SK-N-SH (cell line): ENCODE measurements at regions not wholly inside any gene's neighbourhood (a gene's known extent, or its start where the extent isn't known, plus 50 kb on each side); places are given as distances from the start of the nearest gene placed in this dataset.

Source experiments
- CTCF ChIA-PET: fragments of 300-600, 350-600 bp; formaldehyde crosslinking; extraction: SDS; loops from one replicate; lab custom pipeline; 2021; lab: Yijun Ruan, JAX
- POLR2A ChIA-PET: fragments of 350-600 bp; sonication (Branson Sonifier 250); formaldehyde crosslinking; extraction: SDS; loops from one replicate; lab custom pipeline; 2020; ENCODE audit warnings: antibody characterized with exemption, inconsistent platforms; lab: Yijun Ruan, JAX
- DNase-seq: peaks from one replicate; pipeline ENCODE4 v3.0.0; 2012
- H2AFZ ChIP-seq: fragments of 200-600 bp; sonication (generic); 2 replicates; pipeline ENCODE4 v1.8.1; 2016; ENCODE audit warnings: antibody characterized with exemption, mild to moderate bottlenecking, low read depth
- H3F3A ChIP-seq: fragments of 200-600 bp; sonication (generic); replicated peaks from 2 replicates; pipeline ENCODE3; 2016; ENCODE audit warnings: antibody characterized with exemption, mild to moderate bottlenecking; ENCODE audit not compliant: insufficient read depth
- H3K27ac ChIP-seq, 2 experiments: fragments of 200-500 bp in 1 of 2; fragments of 200-600 bp in 1 of 2; sonication (Bioruptor generic) in 1 of 2; sonication (generic), shearing (Covaris generic) in 1 of 2; 2 replicates each; pipeline versions ENCODE4 v1.5.1 to v1.6.1; 2014 to 2016; ENCODE audit warnings: low read depth in 2 of 2, inconsistent platforms in 1 of 2, low read length in 1 of 2, mild to moderate bottlenecking in 1 of 2, mixed read lengths in 1 of 2
- H3K27me3 ChIP-seq: fragments of 200-600 bp; sonication (generic), shearing (Covaris generic); 2 replicates; pipeline ENCODE4 v1.6.1; 2016; ENCODE audit warnings: mixed run types; ENCODE audit not compliant: insufficient read depth
- H3K36me3 ChIP-seq, 2 experiments: fragments of 200-500 bp in 1 of 2; fragments of 200-600 bp in 1 of 2; sonication (Bioruptor generic) in 1 of 2; sonication (generic) in 1 of 2; replicated peaks in 1 of 2; 2 replicates each; pipeline versions ENCODE3 to v1.5.1; 2014 to 2016; ENCODE audit warnings: low read length in 1 of 2, mild to moderate bottlenecking in 1 of 2; ENCODE audit not compliant: insufficient read depth in 2 of 2, control insufficient read depth in 1 of 2
- H3K4me1 ChIP-seq, 2 experiments: fragments of 200-500 bp in 1 of 2; fragments of 200-600 bp in 1 of 2; sonication (Bioruptor generic) in 1 of 2; sonication (generic), shearing (Covaris generic) in 1 of 2; 2 replicates each; pipeline versions ENCODE4 v1.5.1 to v1.6.1; 2014 to 2016; ENCODE audit warnings: low read depth in 1 of 2, low read length in 1 of 2, mixed run types in 1 of 2; ENCODE audit not compliant: insufficient read depth in 2 of 2, control insufficient read depth in 1 of 2
- H3K4me2 ChIP-seq: fragments of 200-600 bp; sonication (generic), shearing (Covaris generic); 2 replicates; pipeline ENCODE4 v1.6.1; 2017; ENCODE audit warnings: mixed run types
- H3K4me3 ChIP-seq, 2 experiments: fragments of 200-500 bp in 1 of 2; fragments of 200-600 bp in 1 of 2; sonication (Bioruptor generic) in 1 of 2; sonication (generic), shearing (Covaris generic) in 1 of 2; 2 replicates each; pipeline versions ENCODE4 v1.5.1 to v1.8.1; 2014 to 2016; ENCODE audit warnings: low read depth in 2 of 2, inconsistent platforms in 1 of 2, low read length in 1 of 2, mild to moderate bottlenecking in 1 of 2, mixed read lengths in 1 of 2, moderate library complexity in 1 of 2
- H3K79me2 ChIP-seq: fragments of 200-600 bp; sonication (generic); 2 replicates; pipeline ENCODE4 v1.8.1; 2017; ENCODE audit warnings: mild to moderate bottlenecking; ENCODE audit not compliant: insufficient read depth
- H3K9ac ChIP-seq: fragments of 200-600 bp; sonication (generic); 2 replicates; pipeline ENCODE4 v1.6.1; 2017; ENCODE audit warnings: mixed run types
- H3K9me2 ChIP-seq: fragments of 200-600 bp; sonication (generic); 2 replicates; pipeline ENCODE4 v1.6.1; 2017; ENCODE audit warnings: mixed run types
- H3K9me3 ChIP-seq: fragments of 200-600 bp; sonication (generic); 2 replicates; pipeline ENCODE4 v1.6.1; 2017; ENCODE audit warnings: mixed run types, mild to moderate bottlenecking, moderate library complexity
- H4K20me1 ChIP-seq: fragments of 200-600 bp; sonication (generic); 2 replicates; pipeline ENCODE4 v1.6.1; 2017; ENCODE audit warnings: mild to moderate bottlenecking, mixed run types; ENCODE audit not compliant: insufficient read depth
- CHD2 ChIP-seq: fragments of 150-350 bp; IDR thresholded peaks from 2 replicates; pipeline ENCODE4 v1.6.1; 2018; ENCODE audit warnings: low read length; ENCODE audit not compliant: partially characterized antibody
- EP300 ChIP-seq, 2 experiments: IDR thresholded peaks; 2 replicates each; pipeline versions ENCODE4 v1.4.0 to v1.6.1; 2012; ENCODE audit warnings: borderline replicate concordance in 1 of 2, low read depth in 1 of 2, low read length in 1 of 2
- FOXM1 ChIP-seq: IDR thresholded peaks from 2 replicates; pipeline ENCODE4 v1.4.0; 2012; ENCODE audit warnings: low read depth, mild to moderate bottlenecking
- JUND ChIP-seq: IDR thresholded peaks from 2 replicates; pipeline ENCODE4 v1.4.0; 2012
- MEF2A ChIP-seq: IDR thresholded peaks from 2 replicates; pipeline ENCODE4 v1.4.0; 2012; ENCODE audit warnings: low read depth, borderline replicate concordance
- MXI1 ChIP-seq: IDR thresholded peaks from 2 replicates; pipeline ENCODE4 v1.6.1; 2012; ENCODE audit warnings: mild to moderate bottlenecking, low read depth, low read length, improper control_type of control experiment
- NFIC ChIP-seq: IDR thresholded peaks from 2 replicates; pipeline ENCODE4 v1.4.0; 2012; ENCODE audit warnings: borderline replicate concordance
- POLR2AphosphoS5 ChIP-seq: IDR thresholded peaks from 2 replicates; pipeline ENCODE4 v1.6.1; 2012; ENCODE audit warnings: low read depth, low read length
- RAD21 ChIP-seq: IDR thresholded peaks from 2 replicates; pipeline ENCODE4 v1.6.1; 2012; ENCODE audit warnings: mild to moderate bottlenecking, low read length
- RCOR1 ChIP-seq: fragments of 150-350 bp; IDR thresholded peaks from 2 replicates; pipeline ENCODE4 v1.6.1; 2017; ENCODE audit warnings: antibody characterized with exemption, low read length
- RFX5 ChIP-seq: IDR thresholded peaks from 2 replicates; pipeline ENCODE4 v1.6.1; 2012; ENCODE audit warnings: mild to moderate bottlenecking, improper control_type of control experiment, low read length
- SIN3A ChIP-seq: IDR thresholded peaks from 2 replicates; pipeline ENCODE4 v1.6.1; 2012; ENCODE audit warnings: low read depth, mild to moderate bottlenecking, low read length, moderate library complexity, borderline replicate concordance
- SMC3 ChIP-seq: IDR thresholded peaks from 2 replicates; pipeline ENCODE4 v1.6.1; 2012; ENCODE audit warnings: low read depth, low read length, improper control_type of control experiment
- TAF1 ChIP-seq: IDR thresholded peaks from 2 replicates; pipeline ENCODE4 v1.6.1; 2012; ENCODE audit warnings: low read depth, mild to moderate bottlenecking, low read length, moderate library complexity, borderline replicate concordance
- TEAD4 ChIP-seq: IDR thresholded peaks from 2 replicates; pipeline ENCODE4 v1.4.0; 2012; ENCODE audit warnings: mild to moderate bottlenecking, borderline replicate concordance; ENCODE audit not compliant: insufficient read depth
- YY1 ChIP-seq: IDR thresholded peaks from 2 replicates; pipeline ENCODE4 v1.4.0; 2012; ENCODE audit warnings: low read depth, mild to moderate bottlenecking
- WGBS: methylation state at CpG from one replicate; pipeline ENCODE4 v1.1.6; 2017; ENCODE audit warnings: low lambda C conversion rate; 5-methylcytosine and 5-hydroxymethylcytosine counted together
- TF ChIP-seq, protein P1 (sequence below): IDR thresholded peaks from 2 replicates; pipeline ENCODE4 v1.4.0; 2012; ENCODE audit warnings: low read depth
- TF ChIP-seq, protein P2 (sequence below): fragments of 150-350 bp; IDR thresholded peaks from 2 replicates; pipeline ENCODE4 v1.6.1; 2016; ENCODE audit warnings: mild to moderate bottlenecking, low read depth, low read length
- TF ChIP-seq, protein P3 (sequence below): fragments of 150-350 bp; IDR thresholded peaks from 2 replicates; pipeline ENCODE4 v1.6.1; 2017; ENCODE audit warnings: antibody characterized with exemption, low read length, low read depth, borderline replicate concordance
- TF ChIP-seq, protein P4 (sequence below): fragments of 200-600 bp; sonication (generic); IDR thresholded peaks from 2 replicates; pipeline ENCODE4 v1.6.1; 2017; ENCODE audit warnings: antibody characterized with exemption, mild to moderate bottlenecking, moderate library complexity

DNA sequence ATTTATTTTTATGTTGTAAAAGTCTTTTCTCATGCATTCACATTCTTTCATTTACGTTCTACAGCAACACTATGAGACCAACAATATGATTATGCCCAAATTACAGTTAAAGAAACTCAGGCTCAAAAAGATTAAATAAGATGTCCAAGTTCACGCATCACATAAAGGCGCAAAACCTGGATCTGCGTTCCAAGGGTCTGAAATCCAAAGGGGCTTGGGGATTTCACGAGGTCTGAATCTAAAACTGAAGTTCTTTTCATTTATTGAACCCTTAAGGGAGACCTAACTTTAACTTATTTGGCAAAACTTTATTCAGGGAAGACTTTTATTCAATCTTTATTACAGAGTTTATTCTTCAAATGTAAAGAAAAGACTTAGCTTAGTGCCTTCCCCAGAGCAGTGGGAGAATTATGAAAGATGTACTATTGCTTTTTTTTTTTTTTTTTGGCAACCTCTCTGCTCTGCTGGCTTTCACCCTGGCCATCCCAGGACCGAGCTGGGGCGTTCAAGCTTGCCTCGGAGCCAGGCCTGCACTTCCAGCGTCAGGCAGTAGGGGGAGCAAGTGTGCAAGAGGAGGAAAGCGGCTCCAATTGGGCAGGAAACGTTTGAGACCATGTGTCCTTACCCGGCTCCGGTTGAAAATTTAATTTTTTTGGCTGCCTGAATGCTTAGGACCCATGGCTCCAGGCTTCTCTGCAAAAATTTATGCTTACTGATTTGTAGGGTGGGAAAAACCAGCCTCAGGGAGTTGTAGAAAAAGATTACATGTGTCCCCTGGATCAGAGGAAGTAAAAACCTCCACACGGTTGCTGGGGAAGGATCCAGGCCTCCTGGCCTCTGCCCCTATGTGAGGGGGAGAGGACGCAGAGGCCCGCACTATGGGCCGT lies 344.3 kb upstream of the KLF3 start:
- POLR2A ChIA-PET: interaction anchor here (1.5 kb wide), 1 partner anchor 355 kb away, joined by 6 read pairs; no protein-coding TSS in a partner anchor
- H3K4me3 ChIP-seq: no peak overlapping the region; a peak in 1 of 4 replicates

More for the DNA sequence above, 344.3 kb upstream of the KLF3 start:
- 27% methylated on average over 13 of the region's 17 CpGs for WGBS
- Histone ChIP-seq H2AFZ (no peak overlapping the region), H3K4me1 (peaks cover 0 to 7% of the 10 kb centered on the region in 2 experiments; a peak in 1 of 4 replicates), H3K27ac (peak overlapping the region in 1 of 2 experiments; percentile 89; a peak in 2 of 4 replicates), H4K20me1 (no peaks in the 10 kb centered on the region), H3K36me3 (no peaks in the 10 kb centered on the region), H3K4me2 (no peak overlapping the region), H3K9ac (no peak overlapping the region), H3F3A (no peaks in the 10 kb centered on the region), H3K27me3 (no peaks in the 10 kb centered on the region), H3K9me3 (no peaks in the 10 kb centered on the region), H3K79me2 (no peaks in the 10 kb centered on the region), H3K9me2 (no peaks in the 10 kb centered on the region)
- TF ChIP-seq RCOR1: peak; percentile 12; the same call in 1 of the 2 replicates
- TF ChIP-seq MEF2A: no peak
- peak; percentile 70 for TF ChIP-seq CHD2
- peak in 1 of 2 experiments; percentile 58; a peak in 2 of 4 replicates for TF ChIP-seq EP300 (IDR thresholded peaks at IDR 0.05; ENCODE audit: borderline replicate concordance in 1 of 2, low read depth in 1 of 2, low read length in 1 of 2)
- no peak for TF ChIP-seq JUND
- peak; percentile 22; the same call in 1 of the 2 replicates for TF ChIP-seq NFIC
- TF ChIP-seq SIN3A: no peak
- TF ChIP-seq RFX5: no peak
- TF ChIP-seq POLR2AphosphoS5: no peak
- TF ChIP-seq SMC3: peak; percentile 92
- TF ChIP-seq, protein P1, sequence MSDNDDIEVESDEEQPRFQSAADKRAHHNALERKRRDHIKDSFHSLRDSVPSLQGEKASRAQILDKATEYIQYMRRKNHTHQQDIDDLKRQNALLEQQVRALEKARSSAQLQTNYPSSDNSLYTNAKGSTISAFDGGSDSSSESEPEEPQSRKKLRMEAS: peak; percentile 51; the same call in 1 of the 2 replicates
- TF ChIP-seq, protein P2, sequence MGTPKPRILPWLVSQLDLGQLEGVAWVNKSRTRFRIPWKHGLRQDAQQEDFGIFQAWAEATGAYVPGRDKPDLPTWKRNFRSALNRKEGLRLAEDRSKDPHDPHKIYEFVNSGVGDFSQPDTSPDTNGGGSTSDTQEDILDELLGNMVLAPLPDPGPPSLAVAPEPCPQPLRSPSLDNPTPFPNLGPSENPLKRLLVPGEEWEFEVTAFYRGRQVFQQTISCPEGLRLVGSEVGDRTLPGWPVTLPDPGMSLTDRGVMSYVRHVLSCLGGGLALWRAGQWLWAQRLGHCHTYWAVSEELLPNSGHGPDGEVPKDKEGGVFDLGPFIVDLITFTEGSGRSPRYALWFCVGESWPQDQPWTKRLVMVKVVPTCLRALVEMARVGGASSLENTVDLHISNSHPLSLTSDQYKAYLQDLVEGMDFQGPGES: no peak
- peak; percentile 94 for TF ChIP-seq RAD21
- TF ChIP-seq, protein P3, sequence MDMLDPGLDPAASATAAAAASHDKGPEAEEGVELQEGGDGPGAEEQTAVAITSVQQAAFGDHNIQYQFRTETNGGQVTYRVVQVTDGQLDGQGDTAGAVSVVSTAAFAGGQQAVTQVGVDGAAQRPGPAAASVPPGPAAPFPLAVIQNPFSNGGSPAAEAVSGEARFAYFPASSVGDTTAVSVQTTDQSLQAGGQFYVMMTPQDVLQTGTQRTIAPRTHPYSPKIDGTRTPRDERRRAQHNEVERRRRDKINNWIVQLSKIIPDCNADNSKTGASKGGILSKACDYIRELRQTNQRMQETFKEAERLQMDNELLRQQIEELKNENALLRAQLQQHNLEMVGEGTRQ: no peak
- TF ChIP-seq TAF1: no peak
- peak; percentile 73 for TF ChIP-seq MXI1
- no peak for TF ChIP-seq TEAD4
- no peak for TF ChIP-seq YY1
- TF ChIP-seq, protein P4, sequence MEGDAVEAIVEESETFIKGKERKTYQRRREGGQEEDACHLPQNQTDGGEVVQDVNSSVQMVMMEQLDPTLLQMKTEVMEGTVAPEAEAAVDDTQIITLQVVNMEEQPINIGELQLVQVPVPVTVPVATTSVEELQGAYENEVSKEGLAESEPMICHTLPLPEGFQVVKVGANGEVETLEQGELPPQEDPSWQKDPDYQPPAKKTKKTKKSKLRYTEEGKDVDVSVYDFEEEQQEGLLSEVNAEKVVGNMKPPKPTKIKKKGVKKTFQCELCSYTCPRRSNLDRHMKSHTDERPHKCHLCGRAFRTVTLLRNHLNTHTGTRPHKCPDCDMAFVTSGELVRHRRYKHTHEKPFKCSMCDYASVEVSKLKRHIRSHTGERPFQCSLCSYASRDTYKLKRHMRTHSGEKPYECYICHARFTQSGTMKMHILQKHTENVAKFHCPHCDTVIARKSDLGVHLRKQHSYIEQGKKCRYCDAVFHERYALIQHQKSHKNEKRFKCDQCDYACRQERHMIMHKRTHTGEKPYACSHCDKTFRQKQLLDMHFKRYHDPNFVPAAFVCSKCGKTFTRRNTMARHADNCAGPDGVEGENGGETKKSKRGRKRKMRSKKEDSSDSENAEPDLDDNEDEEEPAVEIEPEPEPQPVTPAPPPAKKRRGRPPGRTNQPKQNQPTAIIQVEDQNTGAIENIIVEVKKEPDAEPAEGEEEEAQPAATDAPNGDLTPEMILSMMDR: peak; percentile 94
- TF ChIP-seq FOXM1: no peak
- peak; percentile 94 for DNase-seq
- CTCF ChIA-PET: interaction anchor here (0.6 to 5.8 kb wide), 44 partner anchors 9 to 465 kb away, joined by 3 to 97 read pairs (median 4); no protein-coding TSS in a partner anchor
